ENCODE measurements at regions not wholly inside any gene's neighbourhood (a gene's known extent, or its start where the extent isn't known, plus 50 kb on each side); places are given as distances from the start of the nearest gene placed in this dataset.

DNA sequence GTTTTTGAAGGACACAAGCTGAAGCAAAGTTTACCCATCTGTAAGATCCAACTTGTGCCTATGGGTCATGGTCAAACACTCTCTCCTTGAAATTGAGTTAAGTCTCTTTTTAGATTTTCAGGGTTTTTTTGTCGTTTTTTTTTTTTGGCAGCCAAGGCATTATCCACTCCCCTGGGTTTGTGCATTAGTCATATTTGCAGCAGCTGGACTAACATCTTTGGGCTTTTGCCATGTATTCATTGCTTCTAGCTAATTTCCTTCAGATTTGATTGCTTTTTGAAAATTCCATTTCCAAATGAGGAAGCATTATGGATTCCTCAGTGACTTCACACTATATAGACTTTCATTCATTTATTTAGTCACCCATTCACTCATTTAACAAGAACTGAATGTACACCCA is 80.3 kb upstream of the SRRM4 start:
- Histone ChIP-seq H3K4me3 (ENCODE audit: low read length) (no peak overlapping the region), H3K9ac (ENCODE audit: low read length) (no peak overlapping the region), H3K4me2 (ENCODE audit: low read depth, low read length) (no peak overlapping the region), H3K27ac (ENCODE audit: low read length) (no peak overlapping the region), H3F3A (ENCODE audit: insufficient read depth, low read length) (no peaks in the 10 kb centered on the region), H3K36me3 (replicated peaks; ENCODE audit: insufficient read depth, low read length) (no peaks in the 10 kb centered on the region), H4K20me1 (ENCODE audit: insufficient read depth, low read length) (no peaks in the 10 kb centered on the region), H3K9me3 (replicated peaks; ENCODE audit: insufficient read depth, low read length) (no peaks in the 10 kb centered on the region), H3K27me3 (replicated peaks; ENCODE audit: insufficient read depth, low read length) (no peaks in the 10 kb centered on the region), H3K4me1 (ENCODE audit: low read length) (no peaks in the 10 kb centered on the region), H3K79me2 (ENCODE audit: low read length) (no peaks in the 10 kb centered on the region), H2AFZ (ENCODE audit: low read length) (no peak overlapping the region), H3K9me2 (replicated peaks; ENCODE audit: insufficient read depth, low read length) (no peaks in the 10 kb centered on the region)
- no peak for DNase-seq
- TF ChIP-seq EZH2phosphoT487 (IDR thresholded peaks at IDR 0.05; ENCODE audit: low read length) (no peak), EZH2 (optimal IDR thresholded peaks at IDR 0.05; ENCODE audit: low read depth, low read length) (no peak), CTCF (IDR thresholded peaks at IDR 0.05; ENCODE audit: low read length) (no peak)

- no peak overlapping the region for H2AFZ ChIP-seq (ENCODE audit: low read length)
- no peaks in the 10 kb centered on the region for H3K4me1 ChIP-seq (ENCODE audit: low read length)
- no peaks in the 10 kb centered on the region for H3K9me2 ChIP-seq (replicated peaks; ENCODE audit: insufficient read depth, low read length)
- no peak overlapping the region for H3K4me2 ChIP-seq (ENCODE audit: low read depth, low read length)
- no peak overlapping the region for H3K9ac ChIP-seq (ENCODE audit: low read length)
- H3F3A ChIP-seq (ENCODE audit: insufficient read depth, low read length): no peaks in the 10 kb centered on the region
- H3K36me3 ChIP-seq (replicated peaks; ENCODE audit: insufficient read depth, low read length): no peaks in the 10 kb centered on the region
- H3K4me3 ChIP-seq (ENCODE audit: low read length): no peak overlapping the region
- H4K20me1 ChIP-seq (ENCODE audit: insufficient read depth, low read length): no peaks in the 10 kb centered on the region
- no peak overlapping the region for H3K27ac ChIP-seq (ENCODE audit: low read length)
- no peaks in the 10 kb centered on the region for H3K27me3 ChIP-seq (replicated peaks; ENCODE audit: insufficient read depth, low read length)
- TF ChIP-seq EZH2 (optimal IDR thresholded peaks at IDR 0.05; ENCODE audit: low read depth, low read length) (no peak), CTCF (IDR thresholded peaks at IDR 0.05; ENCODE audit: low read length) (no peak), EZH2phosphoT487 (IDR thresholded peaks at IDR 0.05; ENCODE audit: low read length) (no peak)
- no peak for DNase-seq
- no peaks in the 10 kb centered on the region for H3K9me3 ChIP-seq (replicated peaks; ENCODE audit: insufficient read depth, low read length)
- no peaks in the 10 kb centered on the region for H3K79me2 ChIP-seq (ENCODE audit: low read length)
Measured at GRCh38 chr12:118908811-118909210, 72.5 kb upstream of the SRRM4 start.

- H3K4me2 ChIP-seq (ENCODE audit: low read depth, low read length): no peak overlapping the region
- no peaks in the 10 kb centered on the region for H3K4me1 ChIP-seq (ENCODE audit: low read length)
- no peaks in the 10 kb centered on the region for H3F3A ChIP-seq (ENCODE audit: insufficient read depth, low read length)
- H3K79me2 ChIP-seq (ENCODE audit: low read length): no peaks in the 10 kb centered on the region
- H3K27ac ChIP-seq (ENCODE audit: low read length): no peak overlapping the region
- no peaks in the 10 kb centered on the region for H3K9me3 ChIP-seq (replicated peaks; ENCODE audit: insufficient read depth, low read length)
- no peaks in the 10 kb centered on the region for H3K27me3 ChIP-seq (replicated peaks; ENCODE audit: insufficient read depth, low read length)
- no peak for DNase-seq
- no peaks in the 10 kb centered on the region for H3K9me2 ChIP-seq (replicated peaks; ENCODE audit: insufficient read depth, low read length)
- no peaks in the 10 kb centered on the region for H4K20me1 ChIP-seq (ENCODE audit: insufficient read depth, low read length)
- TF ChIP-seq CTCF (IDR thresholded peaks at IDR 0.05; ENCODE audit: low read length): no peak
- TF ChIP-seq EZH2 (optimal IDR thresholded peaks at IDR 0.05; ENCODE audit: low read depth, low read length): no peak
- TF ChIP-seq EZH2phosphoT487 (IDR thresholded peaks at IDR 0.05; ENCODE audit: low read length): no peak
- H3K36me3 ChIP-seq (replicated peaks; ENCODE audit: insufficient read depth, low read length): no peaks in the 10 kb centered on the region
- H2AFZ ChIP-seq (ENCODE audit: low read length): no peak overlapping the region
- H3K4me3 ChIP-seq (ENCODE audit: low read length): no peak overlapping the region
- no peak overlapping the region for H3K9ac ChIP-seq (ENCODE audit: low read length)
Measured at GRCh38 chr12:118912697-118913270, 68.6 kb upstream of the SRRM4 start.
